HCT116 (cell line): ENCODE measurements at regions not wholly inside any gene's neighbourhood (a gene's known extent, or its start where the extent isn't known, plus 50 kb on each side); places are given as distances from the start of the nearest gene placed in this dataset.

ENCODE experiments used
- ATAC-seq: fragments of 200-7000 bp; cut with Tn5 transposase; 2 replicates; pipeline ENCODE4 v1.9.1; 2020; ENCODE audit warnings: mild to moderate bottlenecking, moderate library complexity
- BruUV-seq: library from RNA; stranded (reverse); fragments of 400-500 nt; replicated peaks from 2 replicates; lab custom pipeline; 2021; lab: Mats Ljungman, UMichigan
- CTCF ChIA-PET: fragments of 300-600 bp; sonication (Branson Sonifier 250); formaldehyde crosslinking; loops from one replicate; lab custom pipeline; 2021; ENCODE audit warnings: antibody characterized with exemption; lab: Charles Lee
- POLR2A ChIA-PET: fragments of 300-600, 350-600 bp; sonication (Branson Sonifier 250); formaldehyde crosslinking; loops from one replicate; lab custom pipeline; 2021; ENCODE audit warnings: antibody characterized with exemption; lab: Charles Lee
- RAD21 ChIA-PET, 2 experiments: fragments of 300-600 bp; sonication (Branson Sonifier 250); formaldehyde crosslinking; loops; one replicate each; lab custom pipeline; 2023; ENCODE audit warnings: low total read pairs in 2 of 2; ENCODE audit not compliant: uncharacterized antibody in 2 of 2, unreplicated experiment in 2 of 2, low non-redundant PET in 1 of 2; lab: Charles Lee
- DNase-seq: peaks from one replicate; pipeline ENCODE4 v3.0.0-alpha.2; 2010; ENCODE audit warnings: low read depth, low spot score
- H2AFZ ChIP-seq: fragments of 200-600 bp; shearing (Covaris generic), sonication (generic); 2 replicates; pipeline ENCODE4 v1.6.1; 2017; ENCODE audit warnings: low read depth, mixed run types, mixed read lengths, antibody characterized with exemption, low read length; ENCODE audit not compliant: poor library complexity, severe bottlenecking
- H3K27ac ChIP-seq: 2 replicates; pipeline ENCODE4 v1.5.1; 2012; ENCODE audit warnings: low read depth, low read length
- H3K27me3 ChIP-seq: fragments of 200-600 bp; sonication (generic); 2 replicates; pipeline ENCODE4 v1.6.1; 2016; ENCODE audit warnings: mixed run types, low read length, mixed read lengths; ENCODE audit not compliant: insufficient read depth
- H3K36me3 ChIP-seq, 2 experiments: fragments of 200-500 bp in 1 of 2; fragments of 200-600 bp in 1 of 2; sonication (Bioruptor generic) in 1 of 2; sonication (generic) in 1 of 2; 2 replicates each; pipeline versions ENCODE4 v1.5.1 to v1.6.1; 2014 to 2016; ENCODE audit warnings: low read length in 2 of 2, inconsistent platforms in 1 of 2, mixed read lengths in 1 of 2, mixed run types in 1 of 2; ENCODE audit not compliant: insufficient read depth in 2 of 2, control insufficient read depth in 1 of 2
- H3K4me1 ChIP-seq, 2 experiments: fragments of 200-600 bp in 1 of 2; sonication (generic) in 1 of 2; 2 replicates each; pipeline versions ENCODE4 v1.5.1 to v1.6.1; 2012 to 2017; ENCODE audit warnings: low read length in 2 of 2, inconsistent platforms in 1 of 2, mild to moderate bottlenecking in 1 of 2, mixed read lengths in 1 of 2, mixed run types in 1 of 2, moderate library complexity in 1 of 2; ENCODE audit not compliant: insufficient read depth in 2 of 2, control insufficient read depth in 1 of 2
- H3K4me2 ChIP-seq: fragments of 200-600 bp; sonication (generic); 2 replicates; pipeline ENCODE4 v1.6.1; 2017; ENCODE audit warnings: mixed run types, low read length, mixed read lengths
- H3K4me3 ChIP-seq, 2 experiments: fragments of 200-600 bp in 1 of 2; sonication (generic) in 1 of 2; replicated peaks in 1 of 2; 2 replicates each; pipeline ENCODE4 v1.5.1; 2011 to 2016; ENCODE audit warnings: low read length in 2 of 2, control low read depth in 1 of 2, low read depth in 1 of 2, mild to moderate bottlenecking in 1 of 2, mixed read lengths in 1 of 2, mixed run types in 1 of 2
- H3K79me2 ChIP-seq: fragments of 200-600 bp; sonication (generic); 2 replicates; pipeline ENCODE4 v1.6.1; 2017; ENCODE audit warnings: mild to moderate bottlenecking, mixed run types, low read length, moderate library complexity, mixed read lengths; ENCODE audit not compliant: insufficient read depth
- H3K9ac ChIP-seq: fragments of 200-600 bp; sonication (generic); 2 replicates; pipeline ENCODE4 v1.6.1; 2016; ENCODE audit warnings: low read length, mixed read lengths
- H3K9me2 ChIP-seq: fragments of 200-600 bp; sonication (generic), shearing (Covaris generic); 2 replicates; pipeline ENCODE4 v1.6.1; 2017; ENCODE audit warnings: mixed run types, mild to moderate bottlenecking, moderate library complexity; ENCODE audit not compliant: insufficient read depth
- H3K9me3 ChIP-seq, 2 experiments: fragments of 200-500 bp in 1 of 2; fragments of 200-600 bp in 1 of 2; sonication (Bioruptor generic) in 1 of 2; sonication (generic) in 1 of 2; 2 replicates each; pipeline ENCODE4 v1.6.1; 2014 to 2017; ENCODE audit warnings: low read length in 2 of 2, mixed read lengths in 2 of 2, inconsistent platforms in 1 of 2, low read depth in 1 of 2, mild to moderate bottlenecking in 1 of 2, mixed run types in 1 of 2, moderate library complexity in 1 of 2; ENCODE audit not compliant: control insufficient read depth in 1 of 2, insufficient read depth in 1 of 2
- H4K20me1 ChIP-seq: fragments of 200-600 bp; sonication (generic), shearing (Covaris generic); 2 replicates; pipeline ENCODE4 v1.6.1; 2017; ENCODE audit warnings: mixed run types, mild to moderate bottlenecking, moderate library complexity; ENCODE audit not compliant: insufficient read depth
- CBX3 ChIP-seq: IDR thresholded peaks from 2 replicates; pipeline ENCODE4 v1.6.1; 2012; ENCODE audit warnings: low read depth
- EGR1 ChIP-seq: IDR thresholded peaks from 2 replicates; pipeline ENCODE4 v1.6.1; 2012; ENCODE audit warnings: low read depth
- ELF1 ChIP-seq: IDR thresholded peaks from 2 replicates; pipeline ENCODE4 v1.6.1; 2012; ENCODE audit warnings: low read depth, borderline replicate concordance
- EZH2 ChIP-seq: fragments of 200-600 bp; sonication (generic); IDR thresholded peaks from 2 replicates; pipeline ENCODE4 v1.6.1; 2017; ENCODE audit warnings: antibody characterized with exemption, mixed run types
- FOSL1 ChIP-seq: IDR thresholded peaks from 2 replicates; pipeline ENCODE4 v1.6.1; 2012; ENCODE audit warnings: low read depth
- JUND ChIP-seq: IDR thresholded peaks from 2 replicates; pipeline ENCODE4 v1.6.1; 2012
- POLR2A ChIP-seq: IDR thresholded peaks from 2 replicates; pipeline ENCODE4 v1.7.0; 2011; ENCODE audit warnings: borderline replicate concordance; ENCODE audit not compliant: insufficient read depth, insufficient read length; ENCODE audit errors: extremely low read depth
- RAD21 ChIP-seq: IDR thresholded peaks from 2 replicates; pipeline ENCODE4 v1.6.1; 2012; ENCODE audit warnings: low read depth, mild to moderate bottlenecking
- SP1 ChIP-seq: IDR thresholded peaks from 2 replicates; pipeline ENCODE4 v1.6.1; 2012; ENCODE audit warnings: low read depth
- TCF7L2 ChIP-seq: IDR thresholded peaks from 2 replicates; pipeline ENCODE4 v1.7.0; 2011; ENCODE audit warnings: borderline replicate concordance, inconsistent platforms; ENCODE audit not compliant: insufficient read depth, insufficient read length; ENCODE audit errors: extremely low read depth
- YY1 ChIP-seq: IDR thresholded peaks from 2 replicates; pipeline ENCODE4 v1.6.1; 2011; ENCODE audit warnings: low read length, low read depth, moderate library complexity, mild to moderate bottlenecking; ENCODE audit not compliant: insufficient replicate concordance; ENCODE audit errors: extremely low read depth
- ZNF274 ChIP-seq: fragments of 200-500 bp; sonication (Bioruptor generic); IDR thresholded peaks from 2 replicates; pipeline ENCODE4 v1.6.1; 2014; ENCODE audit warnings: mild to moderate bottlenecking, low read depth, low read length, inconsistent platforms
- intact Hi-C: fragments of 100-400 bp; cut with micrococcal nuclease; formaldehyde crosslinking; loops from 2 replicates; pipeline ENCODE4 v1.10.0; 2022
- TF ChIP-seq, protein P1 (sequence below): IDR thresholded peaks from 2 replicates; pipeline ENCODE4 v1.6.1; 2012
- TF ChIP-seq, protein P2 (sequence below): IDR thresholded peaks from 2 replicates; pipeline ENCODE4 v1.6.1; 2012; ENCODE audit warnings: low read depth
- TF ChIP-seq, protein P3 (sequence below): IDR thresholded peaks from 2 replicates; pipeline ENCODE4 v1.6.1; 2011; ENCODE audit warnings: mild to moderate bottlenecking, low read length, moderate library complexity; ENCODE audit not compliant: insufficient replicate concordance; ENCODE audit errors: extremely low read depth
- TF ChIP-seq, protein P4 (sequence below), 3 experiments: fragments of 200-600 bp in 1 of 3; sonication (generic) in 1 of 3; IDR thresholded peaks in 2 of 3; conservative IDR thresholded peaks in 1 of 3; 2 replicates each; pipeline ENCODE4 v1.5.1; 2012 to 2017; ENCODE audit warnings: low read depth in 2 of 3, low read length in 2 of 3, antibody characterized with exemption in 1 of 3, borderline replicate concordance in 1 of 3, control low read depth in 1 of 3, mild to moderate bottlenecking in 1 of 3, mixed read lengths in 1 of 3, mixed run types in 1 of 3, moderate library complexity in 1 of 3; ENCODE audit not compliant: insufficient read depth in 1 of 3

DNA sequence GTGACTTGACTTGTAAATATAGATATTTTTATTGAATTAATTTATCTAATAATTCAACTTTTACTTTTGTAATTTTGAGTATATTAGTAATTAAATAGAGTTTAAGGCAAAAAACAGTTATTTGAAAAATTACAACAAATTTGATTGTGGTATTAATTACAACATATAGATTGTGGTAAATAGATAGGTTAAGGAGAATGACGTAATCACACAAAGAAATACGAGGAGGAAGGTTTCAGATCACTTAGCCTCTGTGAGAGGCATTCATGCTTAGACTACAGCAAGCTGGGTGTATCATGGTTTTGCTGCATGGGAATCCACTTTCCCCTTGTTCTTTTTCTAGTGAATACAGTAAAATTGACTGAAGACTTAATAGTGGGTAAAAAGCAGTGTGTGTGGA is 878.4 kb upstream of the EDIL3 start:
- ChIA-PET CTCF (no interaction called here), POLR2A (no interaction called here), RAD21 (no interaction called here)
- no peak overlapping the region for H3K4me2 ChIP-seq
- H3K9me2 ChIP-seq, result no peaks in the 10 kb centered on the region
- no peaks in the 10 kb centered on the region for H4K20me1 ChIP-seq
- no peak for ATAC-seq
- no peak for DNase-seq
- no peaks in the 10 kb centered on the region for H3K9me3 ChIP-seq
- intact Hi-C loops, result no loop called here
- TF ChIP-seq, protein P1, sequence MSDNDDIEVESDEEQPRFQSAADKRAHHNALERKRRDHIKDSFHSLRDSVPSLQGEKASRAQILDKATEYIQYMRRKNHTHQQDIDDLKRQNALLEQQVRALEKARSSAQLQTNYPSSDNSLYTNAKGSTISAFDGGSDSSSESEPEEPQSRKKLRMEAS, result no peak
- TF ChIP-seq SP1 (no peak), POLR2A (no peak), EGR1 (no peak), RAD21 (no peak), ELF1 (no peak), EZH2 (no peak), JUND (no peak), FOSL1 (no peak), CBX3 (no peak), TCF7L2 (no peak), ZNF274 (no peak), YY1 (no peak)
- TF ChIP-seq, protein P2, sequence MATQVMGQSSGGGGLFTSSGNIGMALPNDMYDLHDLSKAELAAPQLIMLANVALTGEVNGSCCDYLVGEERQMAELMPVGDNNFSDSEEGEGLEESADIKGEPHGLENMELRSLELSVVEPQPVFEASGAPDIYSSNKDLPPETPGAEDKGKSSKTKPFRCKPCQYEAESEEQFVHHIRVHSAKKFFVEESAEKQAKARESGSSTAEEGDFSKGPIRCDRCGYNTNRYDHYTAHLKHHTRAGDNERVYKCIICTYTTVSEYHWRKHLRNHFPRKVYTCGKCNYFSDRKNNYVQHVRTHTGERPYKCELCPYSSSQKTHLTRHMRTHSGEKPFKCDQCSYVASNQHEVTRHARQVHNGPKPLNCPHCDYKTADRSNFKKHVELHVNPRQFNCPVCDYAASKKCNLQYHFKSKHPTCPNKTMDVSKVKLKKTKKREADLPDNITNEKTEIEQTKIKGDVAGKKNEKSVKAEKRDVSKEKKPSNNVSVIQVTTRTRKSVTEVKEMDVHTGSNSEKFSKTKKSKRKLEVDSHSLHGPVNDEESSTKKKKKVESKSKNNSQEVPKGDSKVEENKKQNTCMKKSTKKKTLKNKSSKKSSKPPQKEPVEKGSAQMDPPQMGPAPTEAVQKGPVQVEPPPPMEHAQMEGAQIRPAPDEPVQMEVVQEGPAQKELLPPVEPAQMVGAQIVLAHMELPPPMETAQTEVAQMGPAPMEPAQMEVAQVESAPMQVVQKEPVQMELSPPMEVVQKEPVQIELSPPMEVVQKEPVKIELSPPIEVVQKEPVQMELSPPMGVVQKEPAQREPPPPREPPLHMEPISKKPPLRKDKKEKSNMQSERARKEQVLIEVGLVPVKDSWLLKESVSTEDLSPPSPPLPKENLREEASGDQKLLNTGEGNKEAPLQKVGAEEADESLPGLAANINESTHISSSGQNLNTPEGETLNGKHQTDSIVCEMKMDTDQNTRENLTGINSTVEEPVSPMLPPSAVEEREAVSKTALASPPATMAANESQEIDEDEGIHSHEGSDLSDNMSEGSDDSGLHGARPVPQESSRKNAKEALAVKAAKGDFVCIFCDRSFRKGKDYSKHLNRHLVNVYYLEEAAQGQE, result no peak
- TF ChIP-seq, protein P3, sequence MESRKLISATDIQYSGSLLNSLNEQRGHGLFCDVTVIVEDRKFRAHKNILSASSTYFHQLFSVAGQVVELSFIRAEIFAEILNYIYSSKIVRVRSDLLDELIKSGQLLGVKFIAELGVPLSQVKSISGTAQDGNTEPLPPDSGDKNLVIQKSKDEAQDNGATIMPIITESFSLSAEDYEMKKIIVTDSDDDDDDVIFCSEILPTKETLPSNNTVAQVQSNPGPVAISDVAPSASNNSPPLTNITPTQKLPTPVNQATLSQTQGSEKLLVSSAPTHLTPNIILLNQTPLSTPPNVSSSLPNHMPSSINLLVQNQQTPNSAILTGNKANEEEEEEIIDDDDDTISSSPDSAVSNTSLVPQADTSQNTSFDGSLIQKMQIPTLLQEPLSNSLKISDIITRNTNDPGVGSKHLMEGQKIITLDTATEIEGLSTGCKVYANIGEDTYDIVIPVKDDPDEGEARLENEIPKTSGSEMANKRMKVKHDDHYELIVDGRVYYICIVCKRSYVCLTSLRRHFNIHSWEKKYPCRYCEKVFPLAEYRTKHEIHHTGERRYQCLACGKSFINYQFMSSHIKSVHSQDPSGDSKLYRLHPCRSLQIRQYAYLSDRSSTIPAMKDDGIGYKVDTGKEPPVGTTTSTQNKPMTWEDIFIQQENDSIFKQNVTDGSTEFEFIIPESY, result no peak
- TF ChIP-seq, protein P4, sequence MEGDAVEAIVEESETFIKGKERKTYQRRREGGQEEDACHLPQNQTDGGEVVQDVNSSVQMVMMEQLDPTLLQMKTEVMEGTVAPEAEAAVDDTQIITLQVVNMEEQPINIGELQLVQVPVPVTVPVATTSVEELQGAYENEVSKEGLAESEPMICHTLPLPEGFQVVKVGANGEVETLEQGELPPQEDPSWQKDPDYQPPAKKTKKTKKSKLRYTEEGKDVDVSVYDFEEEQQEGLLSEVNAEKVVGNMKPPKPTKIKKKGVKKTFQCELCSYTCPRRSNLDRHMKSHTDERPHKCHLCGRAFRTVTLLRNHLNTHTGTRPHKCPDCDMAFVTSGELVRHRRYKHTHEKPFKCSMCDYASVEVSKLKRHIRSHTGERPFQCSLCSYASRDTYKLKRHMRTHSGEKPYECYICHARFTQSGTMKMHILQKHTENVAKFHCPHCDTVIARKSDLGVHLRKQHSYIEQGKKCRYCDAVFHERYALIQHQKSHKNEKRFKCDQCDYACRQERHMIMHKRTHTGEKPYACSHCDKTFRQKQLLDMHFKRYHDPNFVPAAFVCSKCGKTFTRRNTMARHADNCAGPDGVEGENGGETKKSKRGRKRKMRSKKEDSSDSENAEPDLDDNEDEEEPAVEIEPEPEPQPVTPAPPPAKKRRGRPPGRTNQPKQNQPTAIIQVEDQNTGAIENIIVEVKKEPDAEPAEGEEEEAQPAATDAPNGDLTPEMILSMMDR (IDR thresholded peaks at IDR 0.05 in 2 of 3, conservative IDR thresholded peaks at IDR 0.05 in 1 of 3; ENCODE audit: borderline replicate concordance in 1 of 3, insufficient read depth in 1 of 3, low read depth in 2 of 3, low read length in 2 of 3), result no peak
- H3K4me1 ChIP-seq, result no peaks in the 10 kb centered on the region
- no peak overlapping the region for H3K27ac ChIP-seq
- H2AFZ ChIP-seq, result no peak overlapping the region
- H3K27me3 ChIP-seq, result no peaks in the 10 kb centered on the region
- no peak overlapping the region for H3K4me3 ChIP-seq
- H3K9ac ChIP-seq, result no peak overlapping the region
- no peaks in the 10 kb centered on the region for H3K36me3 ChIP-seq
- BruUV-seq, result no TSS peak
- H3K79me2 ChIP-seq, result no peaks in the 10 kb centered on the region
